Peyer's patch (tissue), 4 donors: ENCODE measurements at regions not wholly inside any gene's neighbourhood (a gene's known extent, or its start where the extent isn't known, plus 50 kb on each side); places are given as distances from the start of the nearest gene placed in this dataset.

Experiments
- DNase-seq, 3 donors: peaks; one replicate each; pipeline ENCODE4 v3.0.0-alpha.2; 2017 to 2019
- H3K27ac ChIP-seq, 4 donors: fragments of 200-600 bp; sonication (generic); one replicate each; pipeline ENCODE4 v1.5.1; 2016 to 2019
- H3K27me3 ChIP-seq, 2 donors: fragments of 200-600 bp; sonication (generic); one replicate each; pipeline ENCODE4 v1.5.1; 2019
- H3K36me3 ChIP-seq, 3 donors: fragments of 200-600 bp; sonication (generic); one replicate each; pipeline ENCODE4 v1.5.1; 2016 to 2019
- H3K4me1 ChIP-seq, 4 donors: fragments of 200-600 bp; sonication (generic); one replicate each; pipeline ENCODE4 v1.5.1; 2016 to 2019
- H3K4me3 ChIP-seq, 4 donors: fragments of 200-600 bp; sonication (generic); 1 replicate in 3 of 4; 2 replicates in 1 of 4; pipeline ENCODE4 v1.5.1; 2016 to 2019; ENCODE audit warnings: mild to moderate bottlenecking in 1 of 4
- H3K9me3 ChIP-seq, 4 donors: fragments of 200-600 bp; sonication (generic); one replicate each; pipeline ENCODE4 v1.5.1; 2016 to 2019; ENCODE audit warnings: mild to moderate bottlenecking in 1 of 4
- POLR2A ChIP-seq, 2 donors: fragments of 450-650 bp; IDR thresholded peaks; one replicate each; pipeline ENCODE4 v1.5.1; 2017; ENCODE audit warnings: antibody characterized with exemption in 2 of 2, mild to moderate bottlenecking in 2 of 2, moderate library complexity in 2 of 2
- TF ChIP-seq, protein P1 (sequence below), 6 experiments: fragments of 450-650 bp in 4 of 6; fragments of 200-600 bp in 2 of 6; sonication (generic) in 1 of 6; IDR thresholded peaks; one replicate each; pipeline ENCODE4 v1.5.1; 2017 to 2019; ENCODE audit warnings: antibody characterized with exemption in 6 of 6, mild to moderate bottlenecking in 3 of 6, moderate library complexity in 1 of 6

DNA sequence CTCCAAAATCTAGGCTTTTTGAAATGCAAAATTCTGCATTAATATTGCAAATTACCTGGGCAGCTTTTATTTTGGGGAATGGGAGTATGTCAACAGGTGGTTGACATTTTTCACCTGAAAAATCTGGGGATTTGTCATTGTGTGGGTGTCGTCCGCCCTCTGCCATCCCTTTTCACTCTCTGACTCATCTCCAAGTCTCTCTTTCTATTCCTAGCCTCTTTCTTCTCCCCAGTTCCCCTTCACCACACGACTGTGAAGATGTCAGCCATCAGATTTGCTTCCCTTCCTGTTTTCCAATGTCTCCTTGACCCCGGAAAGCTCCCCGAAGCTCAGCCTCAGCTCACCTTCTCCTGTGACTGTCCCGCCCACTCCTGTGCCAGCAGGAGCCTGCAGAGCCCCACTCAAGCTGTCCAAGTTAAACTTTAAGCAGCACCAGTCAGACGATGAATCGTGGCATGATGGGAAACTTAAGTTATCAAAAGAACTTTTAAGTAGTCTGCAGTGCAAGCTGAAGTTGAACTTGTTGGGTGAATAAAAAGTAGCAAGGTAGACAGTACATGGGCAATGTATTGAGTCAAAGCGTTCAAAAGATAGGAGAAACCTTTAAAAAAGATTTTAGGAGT lies 590.2 kb downstream of the VRK1 start:
- TF ChIP-seq, protein P1, sequence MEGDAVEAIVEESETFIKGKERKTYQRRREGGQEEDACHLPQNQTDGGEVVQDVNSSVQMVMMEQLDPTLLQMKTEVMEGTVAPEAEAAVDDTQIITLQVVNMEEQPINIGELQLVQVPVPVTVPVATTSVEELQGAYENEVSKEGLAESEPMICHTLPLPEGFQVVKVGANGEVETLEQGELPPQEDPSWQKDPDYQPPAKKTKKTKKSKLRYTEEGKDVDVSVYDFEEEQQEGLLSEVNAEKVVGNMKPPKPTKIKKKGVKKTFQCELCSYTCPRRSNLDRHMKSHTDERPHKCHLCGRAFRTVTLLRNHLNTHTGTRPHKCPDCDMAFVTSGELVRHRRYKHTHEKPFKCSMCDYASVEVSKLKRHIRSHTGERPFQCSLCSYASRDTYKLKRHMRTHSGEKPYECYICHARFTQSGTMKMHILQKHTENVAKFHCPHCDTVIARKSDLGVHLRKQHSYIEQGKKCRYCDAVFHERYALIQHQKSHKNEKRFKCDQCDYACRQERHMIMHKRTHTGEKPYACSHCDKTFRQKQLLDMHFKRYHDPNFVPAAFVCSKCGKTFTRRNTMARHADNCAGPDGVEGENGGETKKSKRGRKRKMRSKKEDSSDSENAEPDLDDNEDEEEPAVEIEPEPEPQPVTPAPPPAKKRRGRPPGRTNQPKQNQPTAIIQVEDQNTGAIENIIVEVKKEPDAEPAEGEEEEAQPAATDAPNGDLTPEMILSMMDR (IDR thresholded peaks at IDR 0.05): no peak
- no peak for TF ChIP-seq POLR2A (IDR thresholded peaks at IDR 0.05)
- Histone ChIP-seq H3K36me3 (no peaks in the 10 kb centered on the region), H3K4me3 (no peak overlapping the region), H3K9me3 (no peaks in the 10 kb centered on the region), H3K27me3 (no peaks in the 10 kb centered on the region), H3K4me1 (no peaks in the 10 kb centered on the region), H3K27ac (no peak overlapping the region)
- no peak for DNase-seq

DNA sequence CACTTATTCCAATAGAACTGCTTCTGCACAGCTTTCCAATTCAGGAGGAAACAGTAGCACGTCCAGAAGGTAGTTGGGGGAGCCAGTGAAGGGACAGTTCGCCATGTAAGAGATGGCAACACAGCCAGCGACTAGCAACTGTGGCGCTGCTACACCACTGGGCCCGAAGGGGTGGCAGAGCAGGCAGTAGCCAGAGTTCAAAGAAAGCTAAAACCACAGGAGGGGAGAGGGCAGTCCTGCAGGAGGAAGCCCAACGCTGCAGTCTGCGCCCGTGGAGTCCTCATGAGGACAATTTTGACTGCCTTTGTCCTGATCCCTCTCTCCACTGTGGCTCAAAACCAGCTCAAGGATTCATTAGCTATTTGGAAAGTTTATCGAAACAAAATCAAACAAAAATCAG lies 591.2 kb downstream of the VRK1 start:
- no peak for DNase-seq
- H3K27ac ChIP-seq: no peak overlapping the region
- no peaks in the 10 kb centered on the region for H3K27me3 ChIP-seq
- H3K9me3 ChIP-seq: no peaks in the 10 kb centered on the region
- H3K36me3 ChIP-seq: no peaks in the 10 kb centered on the region
- no peaks in the 10 kb centered on the region for H3K4me1 ChIP-seq
- no peak overlapping the region for H3K4me3 ChIP-seq
- no peak for TF ChIP-seq POLR2A (IDR thresholded peaks at IDR 0.05)
- TF ChIP-seq, protein P1 (IDR thresholded peaks at IDR 0.05): no peak

DNA sequence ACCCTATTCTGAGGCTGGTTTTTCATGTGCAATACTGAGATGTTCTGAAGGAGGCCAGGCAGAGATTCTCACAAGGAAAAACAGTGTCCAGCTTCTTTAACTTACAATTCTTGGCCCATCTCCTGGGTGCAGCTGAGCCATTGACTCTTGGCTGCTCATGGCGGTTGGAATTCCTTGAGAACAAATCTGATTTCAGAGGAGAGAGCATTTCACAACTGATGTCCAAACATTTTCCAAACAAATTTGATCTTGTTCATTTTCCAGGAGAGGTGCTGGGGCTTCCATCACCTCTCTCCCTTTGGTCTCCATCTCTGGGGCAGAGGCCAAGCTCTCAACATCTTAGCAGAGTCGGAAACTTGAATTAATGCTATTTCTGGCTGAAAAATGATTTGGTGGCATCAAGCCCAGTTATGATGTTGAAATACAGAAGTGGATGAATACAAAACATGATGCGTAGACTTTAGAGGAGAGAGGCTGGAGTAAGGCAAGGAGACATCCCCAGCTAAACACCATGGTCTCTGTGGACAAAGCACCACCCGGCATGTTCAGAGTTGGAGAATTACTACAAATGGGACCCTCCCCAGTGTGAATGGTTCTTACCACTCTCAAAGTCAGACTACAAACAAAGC lies 593.0 kb downstream of the VRK1 start:
- H3K9me3 ChIP-seq: no peaks in the 10 kb centered on the region
- TF ChIP-seq, protein P1 (IDR thresholded peaks at IDR 0.05): no peak
- TF ChIP-seq POLR2A (IDR thresholded peaks at IDR 0.05): no peak
- no peaks in the 10 kb centered on the region for H3K4me1 ChIP-seq
- no peaks in the 10 kb centered on the region for H3K27me3 ChIP-seq
- no peak overlapping the region for H3K4me3 ChIP-seq
- no peaks in the 10 kb centered on the region for H3K36me3 ChIP-seq
- no peak overlapping the region for H3K27ac ChIP-seq
- DNase-seq: no peak

DNA sequence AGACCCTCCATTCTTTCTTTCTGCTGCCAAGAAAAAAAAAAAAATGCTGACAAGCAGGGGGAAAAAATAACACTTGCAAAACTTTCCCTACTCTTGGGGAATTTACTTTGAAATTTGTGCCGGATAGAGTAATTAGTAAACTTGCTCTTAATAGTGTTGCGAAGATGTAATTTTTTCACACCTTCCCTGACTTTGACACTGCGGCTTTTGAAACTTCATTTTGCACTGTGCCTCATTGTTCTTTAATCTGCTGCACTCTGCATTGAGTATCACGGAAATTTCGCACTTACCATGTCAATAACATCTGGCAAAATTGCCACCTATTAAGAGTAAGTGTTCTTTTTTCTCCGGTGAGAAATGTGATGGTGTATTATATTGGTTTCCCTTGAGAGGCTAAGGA lies 596.1 kb downstream of the VRK1 start:
- no peak for TF ChIP-seq POLR2A (IDR thresholded peaks at IDR 0.05)
- TF ChIP-seq, protein P1 (IDR thresholded peaks at IDR 0.05): no peak
- no peaks in the 10 kb centered on the region for H3K4me1 ChIP-seq
- H3K27ac ChIP-seq: no peak overlapping the region
- H3K27me3 ChIP-seq: no peaks in the 10 kb centered on the region
- no peaks in the 10 kb centered on the region for H3K9me3 ChIP-seq
- H3K4me3 ChIP-seq: no peak overlapping the region
- DNase-seq: no peak
- no peaks in the 10 kb centered on the region for H3K36me3 ChIP-seq

DNA sequence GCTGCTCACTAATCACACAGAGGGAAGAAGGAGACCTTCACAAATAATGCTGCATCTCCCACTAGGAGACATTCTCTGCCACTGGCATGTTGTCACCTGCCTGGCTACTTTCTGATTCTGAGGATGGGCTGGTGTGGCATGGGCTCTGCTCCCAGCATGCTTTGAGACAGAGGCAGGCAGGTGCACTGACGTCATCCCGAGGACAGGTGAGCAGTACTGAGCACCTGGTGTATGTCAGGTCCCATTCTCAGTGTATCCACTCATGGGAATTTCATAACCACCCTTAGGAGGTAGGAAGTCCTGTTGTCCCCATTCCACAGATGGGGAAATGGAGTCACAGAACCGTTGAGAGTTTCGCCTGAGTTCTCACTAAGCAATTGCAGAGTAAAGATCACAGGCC lies 597.9 kb downstream of the VRK1 start:
- no peak overlapping the region for H3K4me3 ChIP-seq
- TF ChIP-seq, protein P1 (IDR thresholded peaks at IDR 0.05): no peak
- no peak for TF ChIP-seq POLR2A (IDR thresholded peaks at IDR 0.05)
- H3K9me3 ChIP-seq: no peaks in the 10 kb centered on the region
- DNase-seq: no peak
- no peaks in the 10 kb centered on the region for H3K27me3 ChIP-seq
- H3K36me3 ChIP-seq: no peaks in the 10 kb centered on the region
- H3K27ac ChIP-seq: no peak overlapping the region
- H3K4me1 ChIP-seq: no peaks in the 10 kb centered on the region
